ENCODE measurements at regions not wholly inside any gene's neighbourhood (a gene's known extent, or its start where the extent isn't known, plus 50 kb on each side); places are given as distances from the start of the nearest gene placed in this dataset.

DNA sequence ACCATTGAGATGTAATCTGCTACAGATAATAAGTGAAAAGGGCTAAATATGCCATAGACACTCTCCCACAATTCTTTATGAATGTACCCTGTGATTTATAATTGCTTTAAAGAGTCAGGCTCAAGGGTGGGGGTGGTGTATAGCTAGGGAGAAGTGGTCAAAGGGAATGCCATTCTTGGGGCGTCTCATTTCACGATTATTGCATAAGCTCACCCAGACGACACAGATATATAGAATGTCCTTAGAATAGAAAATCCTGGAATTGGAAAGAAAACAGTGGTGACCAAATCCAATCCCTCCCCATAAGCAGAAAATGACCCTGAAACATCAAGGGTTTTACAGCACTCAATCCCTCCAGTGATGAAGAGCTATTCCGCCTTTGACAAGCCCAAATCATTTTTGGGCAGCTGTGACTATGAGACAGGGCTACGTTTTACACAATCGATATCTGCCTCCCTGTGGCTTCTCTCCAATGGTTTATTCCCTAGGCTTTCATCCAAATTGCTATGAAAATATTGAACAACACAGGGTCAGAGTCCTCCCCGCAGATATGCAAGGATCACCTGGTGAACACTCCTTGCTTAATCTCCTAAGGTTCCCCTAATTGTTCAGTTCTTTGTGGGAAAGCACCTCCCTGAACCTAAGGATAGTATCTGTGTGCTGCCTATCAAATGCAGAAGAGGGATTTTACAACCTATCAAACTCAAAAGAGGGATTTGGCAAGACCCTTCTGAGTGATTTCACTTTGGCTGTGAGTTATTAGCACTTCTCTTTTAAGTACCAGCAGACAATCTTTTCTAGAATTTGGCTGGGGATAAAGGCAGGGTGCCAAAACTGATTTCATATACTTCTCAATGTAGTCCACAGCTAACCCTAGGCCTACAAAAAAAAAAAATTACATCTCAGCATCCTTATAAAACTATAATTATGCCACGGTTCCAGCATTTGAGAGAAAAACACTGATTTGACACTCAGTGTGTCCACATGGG is 144.9 kb upstream of the CDH6 start:
- no peak for DNase-seq

DNA sequence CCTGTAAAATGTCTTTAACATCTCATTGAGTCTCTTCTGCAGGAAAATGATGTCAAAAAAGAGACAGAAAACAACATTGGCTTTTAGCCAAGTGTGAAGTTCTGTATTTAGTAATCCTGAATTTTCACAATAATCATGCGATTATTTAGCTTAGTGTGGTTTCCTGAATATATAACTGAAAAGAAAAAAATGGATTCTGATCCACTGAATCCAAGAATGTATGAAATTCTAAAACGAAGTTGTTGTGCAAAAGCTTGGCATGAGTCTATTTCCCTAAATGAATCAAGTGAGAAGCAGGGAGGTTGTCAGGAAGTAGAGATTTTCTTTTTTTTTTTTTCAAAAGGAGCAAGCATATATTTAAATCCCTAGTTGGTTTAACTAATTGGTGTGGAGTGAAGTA is 145.9 kb upstream of the CDH6 start:
- DNase-seq, result no peak

DNA sequence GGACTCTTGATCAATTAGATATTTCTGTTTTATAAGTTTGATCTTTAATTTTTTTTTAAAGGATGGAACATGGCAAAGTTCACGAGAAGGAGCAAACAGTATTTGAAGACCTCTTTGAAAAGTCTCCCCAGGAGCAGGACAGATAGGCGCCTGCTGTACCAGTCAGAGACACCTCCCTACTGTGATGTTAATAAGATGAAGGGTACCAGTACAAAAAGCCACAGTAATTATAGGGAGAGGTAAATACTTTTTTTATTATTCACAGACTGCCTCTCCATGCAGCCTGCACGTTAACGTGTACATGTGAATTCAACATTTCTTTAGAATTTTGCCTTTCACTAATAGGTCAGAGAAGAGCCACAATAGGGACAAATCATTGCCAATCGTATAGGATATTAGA is 146.5 kb upstream of the CDH6 start:
- no peak for DNase-seq

DNA sequence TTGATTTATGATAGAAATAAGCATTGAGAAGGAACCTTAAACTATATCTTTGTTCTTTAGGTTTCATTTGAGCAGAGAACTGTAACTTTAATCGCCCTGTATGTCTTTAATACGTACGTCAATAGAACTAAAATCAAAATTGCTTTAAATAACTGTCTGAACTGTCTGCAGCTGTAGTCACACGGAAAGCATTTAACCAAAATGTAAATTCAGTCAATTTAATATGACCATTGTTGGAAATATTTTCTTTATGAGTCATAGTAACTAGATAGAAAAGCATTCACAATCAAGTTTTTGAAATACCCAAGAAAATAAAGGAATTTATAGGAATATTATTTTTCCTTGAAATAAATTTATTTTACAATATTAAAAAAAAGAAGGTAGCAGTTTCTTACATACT is 157.1 kb upstream of the CDH6 start:
- no peak for DNase-seq

DNA sequence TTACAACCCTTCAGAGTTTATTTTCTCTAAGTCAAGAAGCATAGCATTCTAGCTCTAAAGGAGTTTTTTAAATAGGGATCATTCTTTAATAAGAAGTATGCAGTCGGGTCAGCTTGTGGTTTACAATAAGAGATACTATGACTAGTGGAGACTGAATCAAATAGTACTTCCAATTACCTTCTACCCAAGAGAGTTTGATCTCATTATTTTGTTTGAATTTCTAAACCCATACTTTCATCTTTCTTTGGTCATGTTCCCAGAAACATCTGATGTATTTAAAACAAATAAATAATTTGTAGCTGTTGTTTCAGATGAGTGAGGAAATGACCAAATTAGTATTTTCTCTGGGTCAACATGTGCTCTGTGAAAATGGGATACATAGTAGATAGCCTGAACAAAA is 160.2 kb upstream of the CDH6 start:
- no peak for DNase-seq

DNA sequence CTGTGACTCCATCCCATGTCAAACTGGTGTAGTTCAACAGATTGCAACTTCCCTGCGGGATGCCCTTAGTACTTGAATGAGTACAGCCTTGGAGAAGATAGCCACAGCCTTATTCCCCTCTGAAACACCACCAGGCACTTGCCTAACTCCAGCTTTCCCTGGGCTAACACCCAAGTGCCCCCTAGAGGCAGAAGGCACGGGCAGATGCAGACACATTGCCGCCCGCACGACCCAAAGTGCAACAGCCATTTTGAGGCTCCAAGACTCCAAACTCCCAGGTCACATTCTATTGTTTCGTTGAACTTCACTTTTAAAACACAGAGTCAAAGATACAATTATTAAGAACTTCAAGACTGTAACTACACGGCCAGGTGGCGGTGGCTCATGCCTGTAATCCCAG is 163.6 kb upstream of the CDH6 start:
- DNase-seq, result no peak

DNA sequence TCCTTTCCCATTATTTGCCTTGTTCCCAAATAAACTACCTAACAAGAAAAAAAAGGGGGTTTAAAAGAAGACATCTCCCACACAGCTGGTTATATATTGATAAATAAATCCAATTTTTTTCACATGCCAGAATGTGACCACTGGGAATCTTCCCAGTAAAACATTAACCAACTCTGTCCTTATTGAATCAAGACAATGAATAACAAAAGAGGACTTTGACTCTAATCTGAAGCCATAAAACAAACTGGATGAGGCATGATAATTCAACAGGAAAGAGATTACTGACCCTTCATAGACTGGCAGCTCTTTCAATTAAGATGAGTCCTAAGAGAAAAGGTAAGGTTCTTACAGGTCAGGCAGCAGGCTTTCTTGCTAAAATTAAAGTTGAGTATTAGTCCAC is 165.8 kb upstream of the CDH6 start:
- DNase-seq, result no peak

DNA sequence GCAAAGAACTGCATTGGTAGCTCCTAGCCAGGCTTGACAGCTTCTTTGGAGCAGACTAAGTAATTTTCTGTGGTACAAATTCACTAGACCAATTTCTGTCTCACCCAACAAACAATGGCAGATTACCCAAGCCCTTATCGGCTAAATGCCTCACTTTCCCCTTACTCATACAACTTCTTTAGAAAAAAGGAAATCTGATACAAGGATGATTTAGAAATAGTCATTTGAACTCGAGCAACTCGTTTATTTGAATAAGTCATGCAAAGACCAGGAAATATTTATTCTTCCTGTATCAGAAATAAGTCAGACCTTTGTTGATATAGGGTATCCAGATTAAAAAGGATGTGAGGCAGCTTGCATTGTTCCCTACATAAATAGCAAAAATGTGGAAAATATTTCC is 170.4 kb upstream of the CDH6 start:
- no peak for DNase-seq

DNA sequence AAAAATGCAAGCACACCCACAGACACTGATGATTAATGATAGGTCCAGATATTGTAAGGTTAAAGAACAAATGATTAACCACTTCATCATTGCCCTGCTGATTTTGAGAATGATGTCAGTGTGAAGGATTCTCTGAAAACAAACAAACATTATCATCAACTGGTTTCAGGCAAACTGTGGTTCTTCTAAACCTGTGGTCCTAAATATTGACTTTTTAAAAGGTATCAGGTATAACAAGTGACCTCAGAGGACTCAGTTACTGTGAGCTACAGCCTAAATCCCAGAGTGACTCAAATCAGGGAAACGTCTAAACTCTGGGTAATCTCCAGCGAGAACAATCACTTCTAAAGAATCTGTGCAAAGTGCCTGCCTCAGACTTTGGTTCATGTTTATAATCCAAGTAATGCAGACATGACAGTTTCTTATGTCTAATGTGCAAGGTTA is 172.3 kb upstream of the CDH6 start:
- no peak for DNase-seq

DNA sequence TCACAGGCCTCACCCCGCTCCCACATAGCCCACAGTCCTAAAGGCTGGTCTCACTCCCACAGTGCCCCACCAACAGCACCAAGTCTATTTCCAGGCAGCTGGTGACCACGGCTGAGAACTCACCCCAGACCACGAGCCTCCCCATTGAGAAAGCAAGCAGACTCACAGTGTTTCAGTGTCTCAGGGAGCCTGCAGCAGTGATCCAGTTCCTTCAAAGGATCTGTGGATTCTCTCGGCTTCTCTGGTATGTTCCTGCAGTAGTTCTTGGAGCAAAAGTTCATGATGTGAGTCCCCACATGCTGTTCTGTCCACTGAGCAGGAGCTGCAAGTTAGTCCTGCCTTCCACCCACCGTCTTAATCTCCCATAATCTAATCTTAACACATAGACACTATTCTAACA is 185.3 kb upstream of the CDH6 start:
- no peak for DNase-seq

DNA sequence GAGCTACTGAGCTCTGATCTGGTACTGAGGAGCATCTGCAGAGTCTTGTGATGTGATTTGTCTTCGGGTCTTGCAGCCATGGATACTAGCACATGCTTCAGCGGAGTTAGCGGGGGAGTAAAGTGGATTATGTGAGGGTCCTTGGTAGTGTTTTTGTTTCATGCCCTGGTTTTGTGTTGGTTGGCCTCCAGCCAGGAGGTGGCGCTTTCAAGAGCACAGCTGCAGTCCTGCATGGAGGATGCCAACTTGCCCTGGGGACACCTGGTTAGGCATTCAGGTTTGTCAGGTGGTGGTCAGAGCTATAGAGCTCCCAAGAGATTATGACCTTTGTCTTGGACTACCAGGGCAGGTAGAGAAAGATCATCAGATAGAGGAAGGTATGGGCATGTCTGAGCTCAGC is 185.8 kb upstream of the CDH6 start:
- DNase-seq, result no peak

DNA sequence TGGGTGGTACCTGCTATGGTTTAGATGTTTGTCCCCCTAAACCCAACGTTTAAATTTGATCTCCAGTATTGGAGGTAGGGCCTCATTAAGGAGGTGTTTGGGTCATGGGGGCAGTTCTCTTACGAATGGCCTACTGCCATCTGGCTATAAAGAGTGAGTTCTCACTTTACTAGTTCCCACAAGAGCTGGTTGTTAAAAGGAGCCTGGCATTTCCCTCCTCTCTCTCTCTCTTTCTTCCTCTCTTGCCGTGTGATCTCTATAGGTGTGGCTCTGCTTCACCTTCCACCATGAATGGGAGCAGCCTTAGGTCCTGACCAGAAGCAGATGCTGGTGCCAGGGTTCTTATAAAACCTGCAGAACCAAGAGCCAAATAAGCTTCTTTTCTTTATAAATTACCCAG is 193.2 kb upstream of the CDH6 start:
- no peak for DNase-seq

DNA sequence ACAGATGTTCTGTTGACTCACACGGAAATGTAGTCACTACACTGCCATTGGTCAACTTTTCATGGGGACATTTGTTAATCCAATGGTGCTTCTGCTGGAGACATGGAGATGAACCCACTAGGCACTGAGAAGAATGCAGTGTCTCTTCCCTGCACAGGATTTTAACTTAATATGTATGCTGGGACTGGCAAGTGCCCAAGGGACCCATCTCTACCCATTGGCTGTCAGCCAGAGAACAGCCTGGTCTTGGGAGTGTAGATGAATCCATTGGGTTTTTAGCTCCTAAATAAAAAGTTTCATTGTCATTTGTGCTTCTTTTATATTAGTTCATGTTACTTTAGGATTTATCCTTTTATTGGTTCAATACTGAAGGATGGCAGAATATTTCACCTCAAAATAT is 195.8 kb upstream of the CDH6 start:
- no peak for DNase-seq

DNA sequence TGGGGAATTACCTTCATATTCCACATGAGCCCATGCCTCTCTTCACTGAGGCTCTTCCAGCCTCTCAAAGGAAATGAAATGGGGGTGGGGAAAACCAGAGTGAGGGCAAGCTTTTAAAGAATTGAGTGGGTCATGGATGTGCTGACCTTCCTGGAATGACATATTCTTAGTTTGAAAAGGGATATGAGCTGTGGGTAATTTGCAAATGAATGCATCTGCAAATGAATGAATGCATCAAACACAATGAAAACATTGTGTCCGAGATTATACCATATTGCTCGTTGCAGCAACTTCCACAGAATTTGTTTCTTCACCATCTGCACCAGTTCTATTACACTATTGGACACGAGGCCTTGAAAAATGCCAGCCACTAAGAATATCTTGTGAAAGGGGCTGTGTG is 198.6 kb upstream of the CDH6 start:
- no peak for DNase-seq

DNA sequence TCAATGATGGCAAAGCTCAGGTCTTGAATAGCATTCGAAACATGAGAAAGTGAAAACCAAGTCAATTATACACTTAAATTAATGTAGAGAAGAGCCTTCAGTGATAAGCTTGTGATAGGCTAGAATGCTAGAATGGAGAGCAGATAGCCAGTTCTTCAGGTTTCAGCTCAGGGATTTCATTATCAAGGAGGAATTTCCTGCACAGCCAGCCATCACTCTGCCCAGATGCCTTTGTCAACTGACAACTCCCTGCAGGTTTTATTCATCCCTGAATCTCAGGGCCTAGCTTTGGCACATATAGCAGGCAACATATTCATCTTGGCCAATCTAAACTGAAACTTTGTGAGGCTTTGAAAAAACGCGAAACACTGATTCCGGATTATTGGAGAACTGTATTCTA is 199.3 kb upstream of the CDH6 start:
- DNase-seq, result no peak

DNA sequence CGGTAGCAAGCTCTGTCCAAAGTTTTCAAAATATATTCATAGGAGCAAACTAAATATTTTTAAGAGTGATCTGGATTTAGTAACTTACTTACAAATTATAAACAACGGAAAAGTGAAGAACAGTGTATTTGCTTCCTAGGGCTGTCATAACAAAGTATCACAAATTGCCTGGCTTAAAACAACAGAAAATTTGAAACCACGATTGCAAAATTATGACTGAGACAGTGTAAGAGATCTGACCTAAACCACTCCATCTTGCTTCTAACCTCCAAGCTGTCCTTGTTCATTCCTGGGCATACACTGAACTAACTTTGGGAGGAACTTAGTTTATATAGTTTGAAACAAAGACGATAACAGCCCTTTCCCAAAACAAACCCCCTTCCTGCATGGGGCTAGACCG is 202.0 kb upstream of the CDH6 start:
- no peak for DNase-seq

DNA sequence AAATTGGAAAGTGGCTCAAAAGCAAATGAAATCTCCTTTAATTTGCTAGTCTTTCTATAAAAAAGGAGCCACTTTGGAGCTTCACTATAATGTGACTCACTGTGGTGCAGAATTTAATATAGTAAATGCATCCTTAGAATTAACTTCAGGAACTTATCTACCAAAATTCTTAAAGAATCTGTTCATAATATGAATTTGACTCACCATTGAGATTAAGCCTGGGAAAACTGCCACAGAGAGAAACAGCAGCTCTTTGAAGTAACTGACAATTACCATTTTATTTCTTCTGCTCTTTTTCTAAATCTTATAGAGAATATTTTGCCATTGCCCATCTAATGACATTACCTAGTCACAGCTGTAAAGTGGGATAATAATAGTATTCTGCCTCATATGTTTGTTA is 211.9 kb upstream of the CDH6 start:
- DNase-seq, result no peak

DNA sequence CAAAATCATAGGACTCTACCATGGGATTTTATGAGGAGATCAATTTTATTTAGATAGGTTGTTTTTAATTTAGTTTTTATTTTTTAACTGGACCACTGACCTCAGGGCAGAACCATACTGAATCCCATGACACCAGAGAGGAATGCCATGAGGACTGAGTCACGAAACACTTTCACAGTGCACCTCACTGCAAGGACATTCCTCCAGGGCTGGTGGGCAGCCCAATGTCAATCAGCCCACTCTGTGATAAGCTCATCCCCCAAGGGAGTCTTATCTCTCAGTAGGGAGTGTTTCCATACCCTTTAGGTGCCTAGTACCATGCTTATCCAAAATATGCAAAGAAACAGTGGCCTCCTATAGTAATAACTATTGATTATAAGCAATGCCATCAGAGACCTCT is 224.5 kb upstream of the CDH6 start:
- DNase-seq, result no peak

DNA sequence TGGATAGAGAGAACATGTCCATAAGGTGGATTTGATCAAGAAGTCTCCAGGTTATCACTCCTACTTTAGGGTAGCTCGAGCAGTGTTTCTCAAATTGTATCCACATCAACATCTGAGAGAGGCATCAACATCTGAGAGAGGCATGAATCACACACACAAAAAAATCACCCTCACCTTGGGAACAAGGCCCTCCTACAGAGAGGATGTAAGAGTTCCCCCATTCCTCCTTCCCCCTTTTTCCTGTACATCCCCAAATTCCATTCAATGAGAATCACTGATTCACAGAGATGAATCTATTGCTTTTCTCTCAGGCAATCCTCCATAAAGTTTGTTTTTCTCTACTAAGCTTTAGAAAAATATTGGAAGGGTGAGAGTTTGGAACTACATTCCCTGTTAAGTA is 233.4 kb upstream of the CDH6 start:
- no peak for DNase-seq

DNA sequence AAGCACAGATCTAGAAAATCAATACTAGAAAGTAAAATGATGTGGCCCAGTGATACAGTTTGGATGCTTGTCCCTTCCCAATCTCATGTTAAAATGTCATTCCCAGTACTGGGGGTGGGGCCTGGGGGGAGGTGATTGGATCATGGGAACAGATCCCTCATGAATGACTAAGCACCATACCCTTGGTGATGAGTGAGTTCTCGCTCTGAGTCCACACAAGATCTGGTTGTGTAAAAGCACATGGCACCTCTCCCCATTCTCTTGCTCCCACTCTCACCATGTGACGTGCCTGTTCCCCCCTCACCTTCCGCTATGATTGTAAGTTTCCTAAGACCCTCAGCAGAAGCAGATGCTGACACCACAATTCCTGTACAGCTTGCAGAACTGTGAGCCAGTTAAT is 234.2 kb upstream of the CDH6 start:
- DNase-seq, result no peak

DNA sequence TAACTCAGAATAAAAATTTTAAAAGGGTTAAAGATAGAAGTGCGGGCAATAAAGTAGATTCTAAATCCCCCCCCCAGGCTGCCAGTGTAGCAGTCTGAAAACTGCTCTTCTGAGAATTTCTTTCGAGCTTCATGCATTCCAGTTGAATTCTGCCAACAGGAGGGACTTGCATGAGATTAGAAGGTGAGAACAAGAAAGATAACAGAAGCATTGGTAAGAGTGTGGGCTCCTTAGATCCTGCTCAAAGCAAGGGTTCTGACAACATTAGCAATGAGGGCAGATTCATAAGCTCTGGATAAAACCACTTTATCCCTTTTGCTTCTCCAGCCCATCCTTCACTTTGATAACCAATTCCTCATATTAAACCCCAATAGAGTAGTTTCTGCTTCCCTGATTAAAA is 235.9 kb upstream of the CDH6 start:
- no peak for DNase-seq

DNA sequence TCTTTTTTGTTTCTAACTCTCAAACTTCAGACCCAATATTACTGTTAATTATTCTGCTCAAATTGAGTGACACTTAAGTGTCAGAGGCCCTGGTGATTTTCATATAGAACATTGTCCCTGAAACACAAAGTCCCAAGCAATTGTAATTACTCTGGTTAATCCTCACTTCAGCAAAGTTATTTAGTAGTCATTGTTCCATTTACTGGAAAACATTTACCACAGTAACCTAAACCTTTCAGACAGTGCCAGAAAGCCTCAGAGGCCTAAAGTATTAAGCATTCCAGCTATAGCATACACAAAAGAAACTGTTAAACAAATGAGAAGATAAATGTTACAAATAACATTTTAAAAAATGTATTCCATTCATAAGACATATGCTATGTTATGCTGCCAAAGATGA is 237.2 kb upstream of the CDH6 start:
- no peak for DNase-seq

DNA sequence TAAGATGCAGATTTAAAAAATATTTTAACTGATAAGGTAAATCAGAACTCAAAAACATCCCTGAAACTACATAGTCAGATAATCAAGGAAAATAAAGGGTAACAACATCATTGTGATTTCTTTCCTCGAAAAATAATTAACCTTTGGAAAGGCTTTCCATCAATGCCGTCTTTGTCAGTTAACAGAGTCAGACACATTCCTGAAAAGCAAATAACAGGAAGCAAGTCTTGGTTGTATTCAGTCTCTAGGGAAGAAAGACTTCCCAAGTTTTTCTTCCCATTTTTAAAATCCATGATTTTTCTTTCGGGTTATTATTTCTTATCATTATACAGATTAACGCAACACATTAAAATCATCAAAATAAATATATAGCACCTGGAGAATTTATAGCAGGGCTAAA is 256.4 kb upstream of the CDH6 start:
- no peak for DNase-seq

DNA sequence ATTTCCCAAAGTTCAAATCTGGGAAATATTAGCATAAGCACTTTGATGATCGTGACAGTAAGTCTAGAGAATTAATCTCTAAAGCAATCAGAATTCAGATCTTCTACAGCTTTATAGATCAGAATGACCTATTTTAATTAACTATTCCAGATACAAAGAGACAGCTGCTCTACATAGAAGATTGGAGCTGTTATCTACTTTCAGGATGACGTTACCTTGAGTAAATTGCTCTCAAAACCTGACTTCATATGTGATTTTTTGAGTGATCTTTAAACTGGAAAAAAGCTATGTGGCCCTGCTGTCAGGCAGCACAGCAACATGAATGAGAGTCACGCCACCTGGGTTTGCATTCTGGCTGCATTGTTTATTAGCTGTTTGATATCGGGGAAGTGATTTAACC is 259.9 kb upstream of the CDH6 start:
- no peak for DNase-seq
